ENCODE measurements at regions not wholly inside any gene's neighbourhood (a gene's known extent, or its start where the extent isn't known, plus 50 kb on each side); places are given as distances from the start of the nearest gene placed in this dataset.
"Not testable (repeated sequence)": the region's sequence is repeated elsewhere in the genome, so short reads cannot be mapped to it uniquely, and the experiment has no call there.

- H3K4me1 ChIP-seq (ENCODE audit: insufficient read depth, low read length); H3K4me3 Mint-ChIP-seq; H3K27ac ChIP-seq (ENCODE audit: low read depth, low read length); H3K9me3 ChIP-seq (ENCODE audit: low read length); POLR2A ChIA-PET; CTCF ChIA-PET; H3K27ac Mint-ChIP-seq; H3K36me3 ChIP-seq (ENCODE audit: insufficient read depth, low read length); H3K4me1 Mint-ChIP-seq; H3K27me3 Mint-ChIP-seq; DNase-seq; H3K27me3 ChIP-seq (ENCODE audit: insufficient read depth, low read length, poor library complexity, severe bottlenecking); H3K36me3 Mint-ChIP-seq; H3K4me3 ChIP-seq (ENCODE audit: low read length); H3K9me3 Mint-ChIP-seq: not testable (repeated sequence)
Observed at GRCh38 chr21:13986996-13987958, 223.5 kb downstream of the LIPI start.

DNA sequence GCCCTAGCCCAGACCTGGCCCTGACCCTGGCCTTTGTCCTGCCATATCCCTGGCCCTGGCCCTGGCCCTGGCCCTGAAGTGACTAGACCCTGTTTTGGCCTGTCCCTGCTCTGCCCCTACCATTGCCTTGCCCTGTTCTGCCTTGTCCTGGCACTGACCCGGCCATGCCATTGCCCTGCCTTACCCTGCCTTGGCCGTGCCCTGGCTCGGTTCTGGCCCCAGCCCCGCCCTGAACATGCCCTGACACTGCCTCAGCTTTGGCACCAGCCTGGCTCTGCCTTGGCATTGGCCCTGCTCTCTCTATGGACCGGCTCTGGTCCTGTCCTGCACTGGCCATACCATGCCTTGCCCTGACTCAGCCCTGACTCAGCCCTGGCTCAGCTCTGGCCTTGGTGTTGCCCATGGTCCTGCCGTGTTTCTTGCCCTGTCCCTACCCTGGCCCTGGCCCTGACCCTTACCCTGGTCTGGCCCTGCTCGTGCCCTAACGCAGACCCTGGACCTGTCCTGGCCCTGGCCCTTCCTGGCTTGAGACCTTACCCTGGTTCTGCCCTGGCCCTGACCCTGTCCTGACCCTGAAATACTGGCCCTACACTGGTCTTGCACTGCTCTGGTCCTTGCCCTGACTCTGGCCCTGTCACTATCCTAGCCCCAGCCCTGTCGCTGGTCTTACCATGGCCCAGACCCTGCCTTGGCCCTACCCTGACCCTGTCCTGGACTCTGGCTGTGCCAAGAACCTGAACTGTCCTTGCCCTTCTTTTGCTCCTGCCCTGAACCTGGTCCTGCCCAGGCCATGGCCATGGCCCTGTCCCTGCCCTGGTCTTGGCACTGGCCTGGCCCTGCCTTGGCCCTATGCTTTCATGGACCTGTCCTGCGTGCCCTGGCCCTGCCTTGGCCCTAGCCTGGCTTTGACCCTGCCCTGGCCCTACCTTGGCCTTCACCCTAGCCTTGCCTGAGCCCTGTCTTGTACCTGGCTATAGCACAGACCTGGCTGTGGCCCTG lies 224.6 kb downstream of the LIPI start:
- H3K4me1 ChIP-seq (ENCODE audit: insufficient read depth, low read length); POLR2A ChIA-PET; H3K4me1 Mint-ChIP-seq; H3K27ac ChIP-seq (ENCODE audit: low read depth, low read length); H3K36me3 Mint-ChIP-seq; H3K27me3 Mint-ChIP-seq; H3K36me3 ChIP-seq (ENCODE audit: insufficient read depth, low read length); H3K4me3 Mint-ChIP-seq; H3K4me3 ChIP-seq (ENCODE audit: low read length); DNase-seq; H3K27ac Mint-ChIP-seq; CTCF ChIA-PET; H3K9me3 Mint-ChIP-seq; H3K27me3 ChIP-seq (ENCODE audit: insufficient read depth, low read length, poor library complexity, severe bottlenecking); H3K9me3 ChIP-seq (ENCODE audit: low read length): not testable (repeated sequence)

GRCh38 chr21:13985137-13985864 lies 225.5 kb downstream of the LIPI start:
- H3K9me3 Mint-ChIP-seq; H3K36me3 Mint-ChIP-seq; CTCF ChIA-PET; H3K27me3 ChIP-seq (ENCODE audit: insufficient read depth, low read length, poor library complexity, severe bottlenecking); H3K4me1 Mint-ChIP-seq; H3K27me3 Mint-ChIP-seq; H3K4me1 ChIP-seq (ENCODE audit: insufficient read depth, low read length); H3K4me3 ChIP-seq (ENCODE audit: low read length); H3K4me3 Mint-ChIP-seq; H3K36me3 ChIP-seq (ENCODE audit: insufficient read depth, low read length); H3K9me3 ChIP-seq (ENCODE audit: low read length); POLR2A ChIA-PET; H3K27ac Mint-ChIP-seq; DNase-seq; H3K27ac ChIP-seq (ENCODE audit: low read depth, low read length): not testable (repeated sequence)

DNA sequence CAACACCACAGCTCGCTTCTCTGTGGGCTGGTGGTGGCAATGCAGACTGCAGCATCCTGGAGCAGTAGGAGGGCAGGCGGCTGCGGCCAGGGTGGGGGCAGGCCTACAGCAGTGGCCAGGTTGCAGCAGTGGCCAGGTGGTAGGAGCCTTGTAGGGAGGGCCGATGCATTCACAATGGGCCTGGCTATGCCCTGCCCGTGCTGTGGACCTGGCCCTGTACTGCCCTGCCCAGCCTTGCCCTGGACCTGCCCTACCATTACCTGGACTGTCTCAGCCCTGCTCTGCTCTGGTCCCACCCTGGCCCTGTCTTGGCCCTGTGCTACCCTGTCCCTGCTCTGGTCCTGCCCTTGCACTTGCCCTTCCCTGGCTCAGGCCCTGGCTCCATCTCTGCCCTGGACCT lies 226.0 kb downstream of the LIPI start:
- POLR2A ChIA-PET, H3K4me3 Mint-ChIP-seq, H3K27ac Mint-ChIP-seq: not testable (repeated sequence)

DNA sequence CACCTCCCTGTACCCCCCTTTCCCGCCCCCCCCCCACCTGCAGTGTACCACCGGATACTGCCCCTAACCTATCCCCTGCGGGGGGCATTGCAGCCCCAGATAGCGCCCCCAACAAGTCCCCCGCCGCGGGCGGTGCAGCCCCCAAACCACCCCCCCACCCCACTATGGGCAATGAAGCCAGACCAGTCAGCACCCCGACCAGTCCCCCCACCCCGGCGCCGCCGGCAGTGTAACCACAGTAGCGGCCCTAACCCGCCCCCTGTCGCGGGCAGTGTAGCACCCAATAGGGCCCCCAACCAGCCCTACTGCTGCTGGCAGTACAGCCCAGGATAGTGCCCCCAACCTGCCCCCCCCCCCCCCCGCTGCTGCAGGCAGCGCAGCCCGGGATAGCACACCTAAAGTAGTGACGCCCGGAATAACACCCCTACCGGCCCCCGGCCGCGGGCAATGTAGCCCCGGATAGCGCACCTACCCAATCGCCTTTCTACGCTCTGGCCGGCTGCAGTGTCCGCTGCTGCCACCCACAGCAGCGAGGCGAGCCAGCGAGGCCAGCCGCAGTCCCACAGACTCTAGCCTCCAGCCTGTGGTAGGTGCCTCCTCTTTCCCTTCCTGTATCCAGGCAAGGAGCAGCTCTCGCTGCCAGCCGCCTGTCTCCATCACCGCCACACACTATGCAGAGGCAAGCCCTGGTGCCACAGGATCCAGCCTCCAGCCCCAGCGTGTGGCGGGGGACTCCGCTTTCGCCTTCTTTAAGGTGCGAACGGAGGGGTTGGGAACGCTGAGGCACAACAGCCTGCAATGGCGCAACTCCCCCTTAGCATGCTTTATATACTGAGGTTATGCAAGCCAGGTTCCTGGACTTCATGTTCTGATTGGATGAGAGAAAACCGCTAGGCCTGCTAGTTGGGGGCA lies 229.3 kb downstream of the LIPI start:
- H3K36me3 ChIP-seq (ENCODE audit: insufficient read depth, low read length); H3K9me3 ChIP-seq (ENCODE audit: low read length); CTCF ChIA-PET; H3K36me3 Mint-ChIP-seq; H3K27me3 ChIP-seq (ENCODE audit: insufficient read depth, low read length, poor library complexity, severe bottlenecking); H3K27ac ChIP-seq (ENCODE audit: low read depth, low read length); H3K4me3 ChIP-seq (ENCODE audit: low read length); DNase-seq; H3K9me3 Mint-ChIP-seq; H3K27ac Mint-ChIP-seq; H3K27me3 Mint-ChIP-seq; H3K4me1 ChIP-seq (ENCODE audit: insufficient read depth, low read length); H3K4me1 Mint-ChIP-seq; POLR2A ChIA-PET: not testable (repeated sequence)
- H3K4me3 Mint-ChIP-seq = peak overlapping the region in 2 of 7 donors; percentile 15 to 89

More for the DNA sequence above, 226.0 kb downstream of the LIPI start:
- H3K36me3 ChIP-seq (ENCODE audit: insufficient read depth, low read length); CTCF ChIA-PET; H3K9me3 Mint-ChIP-seq; H3K27me3 ChIP-seq (ENCODE audit: insufficient read depth, low read length, poor library complexity, severe bottlenecking); H3K36me3 Mint-ChIP-seq; H3K27ac ChIP-seq (ENCODE audit: low read depth, low read length); H3K4me3 ChIP-seq (ENCODE audit: low read length); H3K9me3 ChIP-seq (ENCODE audit: low read length); H3K4me1 Mint-ChIP-seq; H3K27me3 Mint-ChIP-seq; H3K4me1 ChIP-seq (ENCODE audit: insufficient read depth, low read length): not testable (repeated sequence)
- DNase-seq = peak in 1 of 5 donors; percentile 39

- H3K4me1 Mint-ChIP-seq; H3K27me3 Mint-ChIP-seq; CTCF ChIA-PET; H3K27me3 ChIP-seq (ENCODE audit: insufficient read depth, low read length, poor library complexity, severe bottlenecking); H3K9me3 ChIP-seq (ENCODE audit: low read length); H3K36me3 Mint-ChIP-seq; H3K27ac ChIP-seq (ENCODE audit: low read depth, low read length); H3K36me3 ChIP-seq (ENCODE audit: insufficient read depth, low read length); H3K4me3 ChIP-seq (ENCODE audit: low read length); H3K9me3 Mint-ChIP-seq; H3K4me1 ChIP-seq (ENCODE audit: insufficient read depth, low read length); POLR2A ChIA-PET: not testable (repeated sequence)
- H3K4me3 Mint-ChIP-seq = peak overlapping the region in 5 of 7 donors; percentile 83 to 94 (median 89)
- DNase-seq = peak in 4 of 5 donors; percentile 13 to 79 (median 56)
- peak overlapping the region in 5 of 8 donors; percentile 55 to 96 (median 61) for H3K27ac Mint-ChIP-seq
Observed at GRCh38 chr21:13980115-13980662, 230.6 kb downstream of the LIPI start.

DNA sequence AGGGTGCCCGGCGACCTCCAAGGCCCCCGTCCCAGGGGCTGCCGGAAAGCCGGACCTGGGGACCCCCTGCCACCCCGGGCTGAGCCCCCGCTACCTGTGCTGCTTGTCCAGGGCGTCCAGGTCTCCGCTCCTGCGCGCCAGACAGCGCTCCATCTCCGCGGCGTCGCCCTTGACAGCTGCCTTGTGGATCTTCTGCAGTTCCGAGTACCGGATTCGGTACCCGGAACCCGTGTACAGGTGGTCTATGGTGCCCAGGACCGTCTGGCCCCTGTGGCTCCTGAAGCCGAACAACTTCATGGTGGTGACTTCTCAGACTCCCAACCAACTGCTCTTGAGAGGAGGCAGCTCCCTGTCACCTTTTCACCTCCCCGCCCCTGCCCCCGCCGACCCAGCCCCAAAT lies 231.1 kb downstream of the LIPI start:
- DNase-seq, CTCF ChIA-PET: not testable (repeated sequence)

More for the DNA sequence above, 231.1 kb downstream of the LIPI start:
- H3K4me3 ChIP-seq (ENCODE audit: low read length); H3K4me1 ChIP-seq (ENCODE audit: insufficient read depth, low read length); H3K27ac ChIP-seq (ENCODE audit: low read depth, low read length); H3K27me3 Mint-ChIP-seq; POLR2A ChIA-PET; H3K27me3 ChIP-seq (ENCODE audit: insufficient read depth, low read length, poor library complexity, severe bottlenecking); H3K9me3 Mint-ChIP-seq; H3K4me1 Mint-ChIP-seq; H3K9me3 ChIP-seq (ENCODE audit: low read length); H3K36me3 ChIP-seq (ENCODE audit: insufficient read depth, low read length); H3K36me3 Mint-ChIP-seq: not testable (repeated sequence)
- H3K4me3 Mint-ChIP-seq = peak overlapping the region in 5 of 7 donors; percentile 83 to 94 (median 89)
- H3K27ac Mint-ChIP-seq = peak overlapping the region in 5 of 8 donors; percentile 46 to 96 (median 61)
